IMR-90 (cell line): ENCODE measurements at regions not wholly inside any gene's neighbourhood (a gene's known extent, or its start where the extent isn't known, plus 50 kb on each side); places are given as distances from the start of the nearest gene placed in this dataset.
"Not testable (repeated sequence)": the region's sequence is repeated elsewhere in the genome, so short reads cannot be mapped to it uniquely, and the experiment has no call there.

Source experiments
- ATAC-seq: fragments of 200-7000 bp; cut with Tn5 transposase; 2 replicates; pipeline ENCODE4 v1.9.1; 2020; ENCODE audit warnings: low read depth, mild to moderate bottlenecking, moderate library complexity
- BruUV-seq: library from RNA; stranded (reverse); fragments of 400-500 nt; replicated peaks from 2 replicates; lab custom pipeline; 2021; lab: Mats Ljungman, UMichigan
- CTCF ChIA-PET: fragments of 300-600 bp; formaldehyde crosslinking; extraction: SDS; loops from one replicate; lab custom pipeline; 2021; ENCODE audit warnings: antibody characterized with exemption; lab: Yijun Ruan, JAX
- POLR2A ChIA-PET: fragments of 300-600 bp; sonication (Branson Sonifier 250); formaldehyde crosslinking; loops from one replicate; lab custom pipeline; 2022; ENCODE audit warnings: antibody characterized with exemption; ENCODE audit not compliant: unreplicated experiment; lab: Charles Lee
- DNase-seq: peaks from one replicate; pipeline ENCODE4 v3.0.0; 2013
- H2AFZ ChIP-seq: replicated peaks from 2 replicates; pipeline ENCODE3; 2013; ENCODE audit warnings: low read length, mild to moderate bottlenecking; ENCODE audit not compliant: poor library complexity
- H2AK5ac ChIP-seq: 2 replicates; pipeline ENCODE4 v1.6.1; 2013; ENCODE audit warnings: low read depth, low read length, inconsistent platforms
- H2AK9ac ChIP-seq: replicated peaks from 2 replicates; pipeline ENCODE3; 2013; ENCODE audit warnings: mild to moderate bottlenecking, low read depth, low read length, moderate library complexity; ENCODE audit not compliant: poor library complexity
- H2BK120ac ChIP-seq: 2 replicates; pipeline ENCODE4 v1.6.1; 2013; ENCODE audit warnings: low read depth, low read length, inconsistent platforms
- H2BK15ac ChIP-seq: 3 replicates; pipeline ENCODE4 v1.6.1; 2013; ENCODE audit warnings: low read depth, low read length, inconsistent platforms
- H2BK20ac ChIP-seq: 2 replicates; pipeline ENCODE4 v1.6.1; 2013; ENCODE audit warnings: low read depth, mild to moderate bottlenecking, inconsistent platforms, low read length, moderate library complexity
- H2BK5ac ChIP-seq: 2 replicates; pipeline ENCODE4 v1.6.1; 2013; ENCODE audit warnings: mild to moderate bottlenecking, low read depth, low read length, inconsistent platforms; ENCODE audit not compliant: poor library complexity, severe bottlenecking
- H3K14ac ChIP-seq: replicated peaks from 2 replicates; pipeline ENCODE4 v1.6.1; 2013; ENCODE audit warnings: low read depth, low read length, inconsistent platforms
- H3K18ac ChIP-seq: 2 replicates; pipeline ENCODE4 v1.6.1; 2013; ENCODE audit warnings: low read depth, low read length, control low read depth
- H3K23ac ChIP-seq: 2 replicates; pipeline ENCODE4 v1.6.1; 2013; ENCODE audit warnings: low read depth, low read length, inconsistent platforms
- H3K27ac ChIP-seq: 2 replicates; pipeline ENCODE4 v1.5.1; 2013; ENCODE audit warnings: mild to moderate bottlenecking, control low read depth, low read length; ENCODE audit not compliant: insufficient read depth
- H3K27me3 ChIP-seq: 2 replicates; pipeline ENCODE4 v1.6.1; 2013; ENCODE audit warnings: low read length; ENCODE audit not compliant: control insufficient read depth, insufficient read depth
- H3K36me3 ChIP-seq: 2 replicates; pipeline ENCODE4 v1.6.1; 2013; ENCODE audit warnings: low read length, mixed read lengths; ENCODE audit not compliant: control insufficient read depth, insufficient read depth
- H3K4ac ChIP-seq: 2 replicates; pipeline ENCODE4 v1.6.1; 2013; ENCODE audit warnings: low read depth, low read length, inconsistent platforms
- H3K4me1 ChIP-seq: 2 replicates; pipeline ENCODE4 v1.6.1; 2013; ENCODE audit warnings: low read length, mixed read lengths; ENCODE audit not compliant: control insufficient read depth, insufficient read depth
- H3K4me2 ChIP-seq: 2 replicates; pipeline ENCODE4 v1.6.1; 2013; ENCODE audit warnings: low read depth, mild to moderate bottlenecking, control low read depth, low read length, moderate library complexity
- H3K4me3 ChIP-seq: 2 replicates; pipeline ENCODE4 v1.5.1; 2013; ENCODE audit warnings: low read depth, mild to moderate bottlenecking, control low read depth, low read length, moderate library complexity; ENCODE audit not compliant: insufficient read depth
- H3K56ac ChIP-seq: 2 replicates; pipeline ENCODE4 v1.6.1; 2013; ENCODE audit warnings: low read length, inconsistent platforms; ENCODE audit not compliant: insufficient read depth; ENCODE audit errors: extremely low read depth
- H3K79me1 ChIP-seq, 2 experiments: 2 replicates each; pipeline ENCODE4 v1.6.1; 2013; ENCODE audit warnings: low read length in 2 of 2, inconsistent platforms in 1 of 2, low read depth in 1 of 2
- H3K9ac ChIP-seq: 2 replicates; pipeline ENCODE4 v1.6.1; 2013; ENCODE audit warnings: low read depth, low read length, control low read depth
- H3K9me1 ChIP-seq: 2 replicates; pipeline ENCODE4 v1.6.1; 2013; ENCODE audit warnings: low read length, inconsistent platforms; ENCODE audit not compliant: insufficient read depth
- H3K9me3 ChIP-seq: 2 replicates; pipeline ENCODE4 v1.6.1; 2013; ENCODE audit warnings: low read length; ENCODE audit not compliant: control insufficient read depth, insufficient read depth
- H4K20me1 ChIP-seq: 2 replicates; pipeline ENCODE4 v1.6.1; 2013; ENCODE audit warnings: low read length, inconsistent platforms; ENCODE audit not compliant: insufficient read depth
- H4K5ac ChIP-seq: 2 replicates; pipeline ENCODE4 v1.6.1; 2013; ENCODE audit warnings: mild to moderate bottlenecking, low read depth, low read length, control low read depth
- H4K8ac ChIP-seq, 2 experiments: 2 replicates each; pipeline ENCODE4 v1.6.1; 2013; ENCODE audit warnings: low read depth in 2 of 2, low read length in 2 of 2, control low read depth in 1 of 2, inconsistent platforms in 1 of 2
- H4K91ac ChIP-seq: 2 replicates; pipeline ENCODE4 v1.6.1; 2013; ENCODE audit warnings: low read depth, low read length, inconsistent platforms; ENCODE audit not compliant: insufficient read depth
- WGBS, 2 experiments: methylation state at CpG; one replicate each; pipeline versions ENCODE4 v1.1.5 to v1.1.7; 2013; ENCODE audit warnings: missing lambda C conversion rate in 2 of 2; ENCODE audit not compliant: insufficient read length in 1 of 2; ENCODE audit errors: extremely low coverage in 2 of 2; 5-methylcytosine and 5-hydroxymethylcytosine counted together
- dilution Hi-C: fragments of 300-500 bp; cut with HindIII; formaldehyde crosslinking; loops from one replicate; pipeline ENCODE4 v1.14.3; 2018; ENCODE audit warnings: low sequenced_read_pairs; ENCODE audit not compliant: unreplicated experiment
- in situ Hi-C: fragments of 300-500 bp; cut with MboI; formaldehyde crosslinking; loops from 3 replicates; pipeline ENCODE4 v1.14.3; 2019; ENCODE audit warnings: low sequenced_read_pairs, inconsistent platforms, mixed read lengths
- intact Hi-C: fragments of 100-400 bp; cut with micrococcal nuclease; formaldehyde crosslinking; loops from 2 replicates; pipeline ENCODE4 v1.10.0; 2022

GRCh38 chr14:105775349-105775923, 249.1 kb downstream of the TMEM121 start:
- POLR2A ChIA-PET, ATAC-seq: not testable (repeated sequence)

DNA sequence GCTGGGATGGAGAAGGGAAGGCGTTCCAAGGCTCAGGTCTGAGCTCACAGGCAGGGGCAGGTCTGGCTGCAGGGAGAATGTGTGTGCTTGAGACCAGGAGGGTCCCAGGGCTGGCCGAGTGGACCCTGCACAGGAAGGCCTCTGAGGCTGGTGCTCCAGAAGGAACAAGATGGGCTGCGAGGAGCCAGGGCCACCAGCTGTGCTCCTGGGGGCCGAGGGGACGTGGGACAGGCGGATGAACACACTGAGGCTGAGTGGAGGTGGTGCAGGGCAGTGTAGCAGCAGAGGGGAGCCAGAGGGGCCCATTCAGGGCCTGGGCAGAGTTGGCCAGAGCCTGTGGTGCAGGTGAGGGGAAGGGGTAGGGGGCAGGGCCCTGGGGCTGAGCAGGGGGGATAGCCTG, 249.7 kb downstream of the TMEM121 start:
- H3K27me3 ChIP-seq, dilution Hi-C loops, H3K36me3 ChIP-seq, H3K4me2 ChIP-seq, H3K9ac ChIP-seq, BruUV-seq, H3K4me1 ChIP-seq, DNase-seq, CTCF ChIA-PET, H2AK9ac ChIP-seq, H4K20me1 ChIP-seq, H2AFZ ChIP-seq, H3K14ac ChIP-seq, H3K79me1 ChIP-seq, H2BK20ac ChIP-seq, H3K9me1 ChIP-seq, H2BK15ac ChIP-seq, ATAC-seq, H3K23ac ChIP-seq, H4K91ac ChIP-seq, H2AK5ac ChIP-seq, POLR2A ChIA-PET, intact Hi-C loops, H3K27ac ChIP-seq, H4K5ac ChIP-seq, H3K18ac ChIP-seq, H4K8ac ChIP-seq, H3K56ac ChIP-seq, in situ Hi-C loops, H3K4me3 ChIP-seq, H2BK5ac ChIP-seq, H3K4ac ChIP-seq, H2BK120ac ChIP-seq: not testable (repeated sequence)
- no CpG with 5 or more reads among the region's 6 CpGs for WGBS, 2 experiments
- peaks cover 15% of the 10 kb centered on the region for H3K9me3 ChIP-seq

More at GRCh38 chr14:105775349-105775923, 249.1 kb downstream of the TMEM121 start:
- H2BK15ac ChIP-seq, H3K18ac ChIP-seq, H2AK9ac ChIP-seq, H3K27me3 ChIP-seq, H4K8ac ChIP-seq, H2AK5ac ChIP-seq, H3K4me3 ChIP-seq, H3K23ac ChIP-seq, H2BK5ac ChIP-seq, CTCF ChIA-PET, H3K4me2 ChIP-seq, intact Hi-C loops, H3K36me3 ChIP-seq, H3K4me1 ChIP-seq, H2BK20ac ChIP-seq, in situ Hi-C loops, H3K9me1 ChIP-seq, H4K20me1 ChIP-seq, DNase-seq, H2AFZ ChIP-seq, H3K27ac ChIP-seq, H4K5ac ChIP-seq, H4K91ac ChIP-seq, H3K4ac ChIP-seq, dilution Hi-C loops, H3K79me1 ChIP-seq, BruUV-seq, H3K56ac ChIP-seq, H3K9ac ChIP-seq, H3K14ac ChIP-seq, H2BK120ac ChIP-seq: not testable (repeated sequence)
- H3K9me3 ChIP-seq = peaks cover 15% of the 10 kb centered on the region
- WGBS, 2 experiments = no CpG with 5 or more reads among the region's 17 CpGs
